PFSK-1 (cell line): ENCODE measurements at regions not wholly inside any gene's neighbourhood (a gene's known extent, or its start where the extent isn't known, plus 50 kb on each side); places are given as distances from the start of the nearest gene placed in this dataset.

Source experiments
- FOXP2 ChIP-seq: optimal IDR thresholded peaks from 2 replicates; pipeline ENCODE3; 2011; ENCODE audit warnings: borderline replicate concordance, control low read depth, inconsistent platforms; ENCODE audit not compliant: insufficient read depth; ENCODE audit errors: extremely low read length, extremely low read depth
- POLR2AphosphoS5 ChIP-seq: IDR thresholded peaks from 2 replicates; pipeline ENCODE4 v1.6.1; 2012; ENCODE audit warnings: low read depth, mild to moderate bottlenecking, control low read depth, low read length, moderate library complexity
- SIN3A ChIP-seq: IDR thresholded peaks from 2 replicates; pipeline ENCODE4 v1.6.1; 2012; ENCODE audit warnings: mild to moderate bottlenecking, low read length, moderate library complexity, borderline replicate concordance; ENCODE audit not compliant: insufficient read depth
- TAF1 ChIP-seq: IDR thresholded peaks from 2 replicates; pipeline ENCODE4 v1.6.1; 2012; ENCODE audit warnings: low read length, control low read depth, borderline replicate concordance; ENCODE audit not compliant: insufficient read depth
- TF ChIP-seq, protein P1 (sequence below), 2 experiments: IDR thresholded peaks; 2 replicates each; pipeline versions ENCODE4 v1.6.1 to v1.8.0; 2011 to 2012; ENCODE audit warnings: low read depth in 2 of 2, low read length in 2 of 2, control low read depth in 1 of 2, inconsistent platforms in 1 of 2, mild to moderate bottlenecking in 1 of 2, moderate library complexity in 1 of 2; ENCODE audit not compliant: insufficient read depth in 1 of 2

DNA sequence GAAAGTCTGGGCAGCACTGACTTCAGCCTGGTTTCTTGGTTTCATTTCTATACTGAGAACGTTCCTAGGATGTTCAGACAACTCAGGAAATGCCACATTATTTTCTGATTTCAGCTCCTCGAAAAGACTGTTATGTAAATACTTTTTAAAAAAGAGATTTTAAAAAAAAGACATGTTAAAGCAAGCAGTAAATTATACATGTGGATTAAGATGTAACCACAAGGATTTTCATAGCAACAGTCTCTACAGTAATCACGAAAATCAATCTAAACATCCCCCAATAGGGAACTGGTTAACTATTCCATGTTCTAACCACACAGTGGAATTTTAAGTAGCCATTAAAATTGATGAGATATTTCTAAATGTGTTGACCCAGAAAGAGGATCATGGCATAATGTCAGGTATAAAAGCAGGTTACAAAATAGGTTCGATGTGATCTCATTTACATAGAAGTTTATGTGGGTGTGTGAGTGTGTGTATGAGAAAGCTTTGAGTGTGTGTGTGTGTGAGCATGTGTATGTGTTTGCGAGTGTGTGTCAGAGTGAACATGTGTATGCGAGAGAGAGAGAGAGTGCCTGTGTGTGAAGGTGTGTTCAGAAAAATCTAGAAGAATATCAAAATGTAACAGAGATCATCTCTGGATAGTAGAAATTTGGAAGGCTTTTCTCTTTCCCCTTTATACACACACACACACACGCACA lies 63.0 kb upstream of the ERCC4 start:
- TF ChIP-seq POLR2AphosphoS5 (no peak), SIN3A (no peak), TAF1 (no peak), FOXP2 (no peak)
- TF ChIP-seq, protein P1, sequence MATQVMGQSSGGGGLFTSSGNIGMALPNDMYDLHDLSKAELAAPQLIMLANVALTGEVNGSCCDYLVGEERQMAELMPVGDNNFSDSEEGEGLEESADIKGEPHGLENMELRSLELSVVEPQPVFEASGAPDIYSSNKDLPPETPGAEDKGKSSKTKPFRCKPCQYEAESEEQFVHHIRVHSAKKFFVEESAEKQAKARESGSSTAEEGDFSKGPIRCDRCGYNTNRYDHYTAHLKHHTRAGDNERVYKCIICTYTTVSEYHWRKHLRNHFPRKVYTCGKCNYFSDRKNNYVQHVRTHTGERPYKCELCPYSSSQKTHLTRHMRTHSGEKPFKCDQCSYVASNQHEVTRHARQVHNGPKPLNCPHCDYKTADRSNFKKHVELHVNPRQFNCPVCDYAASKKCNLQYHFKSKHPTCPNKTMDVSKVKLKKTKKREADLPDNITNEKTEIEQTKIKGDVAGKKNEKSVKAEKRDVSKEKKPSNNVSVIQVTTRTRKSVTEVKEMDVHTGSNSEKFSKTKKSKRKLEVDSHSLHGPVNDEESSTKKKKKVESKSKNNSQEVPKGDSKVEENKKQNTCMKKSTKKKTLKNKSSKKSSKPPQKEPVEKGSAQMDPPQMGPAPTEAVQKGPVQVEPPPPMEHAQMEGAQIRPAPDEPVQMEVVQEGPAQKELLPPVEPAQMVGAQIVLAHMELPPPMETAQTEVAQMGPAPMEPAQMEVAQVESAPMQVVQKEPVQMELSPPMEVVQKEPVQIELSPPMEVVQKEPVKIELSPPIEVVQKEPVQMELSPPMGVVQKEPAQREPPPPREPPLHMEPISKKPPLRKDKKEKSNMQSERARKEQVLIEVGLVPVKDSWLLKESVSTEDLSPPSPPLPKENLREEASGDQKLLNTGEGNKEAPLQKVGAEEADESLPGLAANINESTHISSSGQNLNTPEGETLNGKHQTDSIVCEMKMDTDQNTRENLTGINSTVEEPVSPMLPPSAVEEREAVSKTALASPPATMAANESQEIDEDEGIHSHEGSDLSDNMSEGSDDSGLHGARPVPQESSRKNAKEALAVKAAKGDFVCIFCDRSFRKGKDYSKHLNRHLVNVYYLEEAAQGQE (IDR thresholded peaks at IDR 0.05; ENCODE audit: insufficient read depth in 1 of 2, low read depth in 2 of 2, low read length in 2 of 2): no peak
